ENCODE measurements at regions not wholly inside any gene's neighbourhood (a gene's known extent, or its start where the extent isn't known, plus 50 kb on each side); places are given as distances from the start of the nearest gene placed in this dataset.

DNA sequence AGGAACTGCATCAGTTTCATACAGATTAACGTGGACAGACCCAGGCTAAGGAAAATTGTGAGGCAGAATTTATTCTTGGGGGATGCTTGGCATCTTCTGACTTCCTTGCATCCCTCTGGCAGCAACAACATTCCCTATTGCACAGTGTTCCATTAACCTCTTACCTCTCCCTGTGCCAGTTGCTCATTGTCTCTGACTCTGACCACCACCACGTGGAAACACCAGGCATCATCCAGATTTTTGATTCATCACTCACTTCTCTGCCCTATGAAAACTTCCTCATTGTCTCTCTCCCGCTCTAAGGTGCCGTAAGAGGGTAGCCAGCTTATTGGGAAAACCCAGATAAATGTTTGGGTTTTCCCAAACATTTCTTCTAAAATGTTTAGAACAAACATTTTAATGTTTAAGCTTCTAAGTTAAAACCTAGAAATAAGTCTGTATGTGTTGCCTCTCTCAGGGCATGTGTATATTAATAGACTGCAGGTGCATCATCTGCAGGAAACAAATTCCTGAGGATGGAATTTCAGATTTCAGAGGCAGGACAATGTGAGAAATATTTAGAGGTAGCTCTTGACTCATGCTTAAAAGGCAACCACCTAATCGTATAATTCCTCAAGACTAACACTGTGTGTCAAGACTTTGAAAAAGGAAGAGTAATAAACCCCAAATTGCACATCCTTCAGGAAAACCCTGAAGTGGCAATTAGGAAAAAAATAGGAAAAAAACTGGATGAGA is 64.5 kb upstream of the SLC35F4 start:
- Histone ChIP-seq H3K27me3 (ENCODE audit: control insufficient read depth in 2 of 2, insufficient read depth in 2 of 2, low read length in 2 of 2) (no peaks in the 10 kb centered on the region), H3K27ac (ENCODE audit: extremely low read depth, low read depth, low read length) (no peak overlapping the region), H2AFZ (ENCODE audit: low read depth, low read length) (no peak overlapping the region), H3K4me2 (ENCODE audit: insufficient read depth, low read length) (no peak overlapping the region), H3K4me1 (replicated peaks in 1 of 2; ENCODE audit: control insufficient read depth in 2 of 2, insufficient read depth in 2 of 2, low read length in 2 of 2) (no peaks in the 10 kb centered on the region), H3K9ac (ENCODE audit: insufficient read depth in 1 of 2, low read depth in 2 of 2, low read length in 2 of 2) (no peak overlapping the region), H3K4me3 (no peak overlapping the region), H3K79me2 (ENCODE audit: control insufficient read depth, insufficient read depth, low read length) (no peaks in the 10 kb centered on the region), H3K9me3 (replicated peaks; ENCODE audit: control insufficient read depth, insufficient read depth, low read depth, low read length) (no peaks in the 10 kb centered on the region), H3K9me1 (ENCODE audit: control insufficient read depth, insufficient read depth, low read length) (no peaks in the 10 kb centered on the region), H4K20me1 (replicated peaks; ENCODE audit: control insufficient read depth, insufficient read depth, low read length) (no peaks in the 10 kb centered on the region), H3K36me3 (ENCODE audit: control insufficient read depth, insufficient read depth, low read length) (no peaks in the 10 kb centered on the region)
- ATAC-seq (no peak), DNase-seq (ENCODE audit: extremely low read depth in 1 of 4, low spot score in 3 of 4) (no peak), FAIRE-seq (no peak)
- ChIA-PET CTCF (ENCODE audit: low intra/inter-chr PET ratio) (no interaction called here), POLR2A (no interaction called here)
- WGBS (ENCODE audit: insufficient coverage, low coverage, missing lambda C conversion rate) = 0% methylated on average over 5 of the region's 5 CpGs
- no TSS peak for BruUV-seq (replicated peaks)
- in situ Hi-C loops (cut with MboI) = no loop called here
- intact Hi-C loops (cut with micrococcal nuclease) = no loop called here
- TF ChIP-seq CREB1 (IDR thresholded peaks at IDR 0.05) = no peak
- TF ChIP-seq CREB1 (CRISPR knock-in tag; IDR thresholded peaks at IDR 0.05) = no peak
- TF ChIP-seq, protein P1, sequence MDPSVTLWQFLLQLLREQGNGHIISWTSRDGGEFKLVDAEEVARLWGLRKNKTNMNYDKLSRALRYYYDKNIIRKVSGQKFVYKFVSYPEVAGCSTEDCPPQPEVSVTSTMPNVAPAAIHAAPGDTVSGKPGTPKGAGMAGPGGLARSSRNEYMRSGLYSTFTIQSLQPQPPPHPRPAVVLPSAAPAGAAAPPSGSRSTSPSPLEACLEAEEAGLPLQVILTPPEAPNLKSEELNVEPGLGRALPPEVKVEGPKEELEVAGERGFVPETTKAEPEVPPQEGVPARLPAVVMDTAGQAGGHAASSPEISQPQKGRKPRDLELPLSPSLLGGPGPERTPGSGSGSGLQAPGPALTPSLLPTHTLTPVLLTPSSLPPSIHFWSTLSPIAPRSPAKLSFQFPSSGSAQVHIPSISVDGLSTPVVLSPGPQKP (CRISPR knock-in tag; IDR thresholded peaks at IDR 0.05) = no peak
- TF ChIP-seq, protein P2, sequence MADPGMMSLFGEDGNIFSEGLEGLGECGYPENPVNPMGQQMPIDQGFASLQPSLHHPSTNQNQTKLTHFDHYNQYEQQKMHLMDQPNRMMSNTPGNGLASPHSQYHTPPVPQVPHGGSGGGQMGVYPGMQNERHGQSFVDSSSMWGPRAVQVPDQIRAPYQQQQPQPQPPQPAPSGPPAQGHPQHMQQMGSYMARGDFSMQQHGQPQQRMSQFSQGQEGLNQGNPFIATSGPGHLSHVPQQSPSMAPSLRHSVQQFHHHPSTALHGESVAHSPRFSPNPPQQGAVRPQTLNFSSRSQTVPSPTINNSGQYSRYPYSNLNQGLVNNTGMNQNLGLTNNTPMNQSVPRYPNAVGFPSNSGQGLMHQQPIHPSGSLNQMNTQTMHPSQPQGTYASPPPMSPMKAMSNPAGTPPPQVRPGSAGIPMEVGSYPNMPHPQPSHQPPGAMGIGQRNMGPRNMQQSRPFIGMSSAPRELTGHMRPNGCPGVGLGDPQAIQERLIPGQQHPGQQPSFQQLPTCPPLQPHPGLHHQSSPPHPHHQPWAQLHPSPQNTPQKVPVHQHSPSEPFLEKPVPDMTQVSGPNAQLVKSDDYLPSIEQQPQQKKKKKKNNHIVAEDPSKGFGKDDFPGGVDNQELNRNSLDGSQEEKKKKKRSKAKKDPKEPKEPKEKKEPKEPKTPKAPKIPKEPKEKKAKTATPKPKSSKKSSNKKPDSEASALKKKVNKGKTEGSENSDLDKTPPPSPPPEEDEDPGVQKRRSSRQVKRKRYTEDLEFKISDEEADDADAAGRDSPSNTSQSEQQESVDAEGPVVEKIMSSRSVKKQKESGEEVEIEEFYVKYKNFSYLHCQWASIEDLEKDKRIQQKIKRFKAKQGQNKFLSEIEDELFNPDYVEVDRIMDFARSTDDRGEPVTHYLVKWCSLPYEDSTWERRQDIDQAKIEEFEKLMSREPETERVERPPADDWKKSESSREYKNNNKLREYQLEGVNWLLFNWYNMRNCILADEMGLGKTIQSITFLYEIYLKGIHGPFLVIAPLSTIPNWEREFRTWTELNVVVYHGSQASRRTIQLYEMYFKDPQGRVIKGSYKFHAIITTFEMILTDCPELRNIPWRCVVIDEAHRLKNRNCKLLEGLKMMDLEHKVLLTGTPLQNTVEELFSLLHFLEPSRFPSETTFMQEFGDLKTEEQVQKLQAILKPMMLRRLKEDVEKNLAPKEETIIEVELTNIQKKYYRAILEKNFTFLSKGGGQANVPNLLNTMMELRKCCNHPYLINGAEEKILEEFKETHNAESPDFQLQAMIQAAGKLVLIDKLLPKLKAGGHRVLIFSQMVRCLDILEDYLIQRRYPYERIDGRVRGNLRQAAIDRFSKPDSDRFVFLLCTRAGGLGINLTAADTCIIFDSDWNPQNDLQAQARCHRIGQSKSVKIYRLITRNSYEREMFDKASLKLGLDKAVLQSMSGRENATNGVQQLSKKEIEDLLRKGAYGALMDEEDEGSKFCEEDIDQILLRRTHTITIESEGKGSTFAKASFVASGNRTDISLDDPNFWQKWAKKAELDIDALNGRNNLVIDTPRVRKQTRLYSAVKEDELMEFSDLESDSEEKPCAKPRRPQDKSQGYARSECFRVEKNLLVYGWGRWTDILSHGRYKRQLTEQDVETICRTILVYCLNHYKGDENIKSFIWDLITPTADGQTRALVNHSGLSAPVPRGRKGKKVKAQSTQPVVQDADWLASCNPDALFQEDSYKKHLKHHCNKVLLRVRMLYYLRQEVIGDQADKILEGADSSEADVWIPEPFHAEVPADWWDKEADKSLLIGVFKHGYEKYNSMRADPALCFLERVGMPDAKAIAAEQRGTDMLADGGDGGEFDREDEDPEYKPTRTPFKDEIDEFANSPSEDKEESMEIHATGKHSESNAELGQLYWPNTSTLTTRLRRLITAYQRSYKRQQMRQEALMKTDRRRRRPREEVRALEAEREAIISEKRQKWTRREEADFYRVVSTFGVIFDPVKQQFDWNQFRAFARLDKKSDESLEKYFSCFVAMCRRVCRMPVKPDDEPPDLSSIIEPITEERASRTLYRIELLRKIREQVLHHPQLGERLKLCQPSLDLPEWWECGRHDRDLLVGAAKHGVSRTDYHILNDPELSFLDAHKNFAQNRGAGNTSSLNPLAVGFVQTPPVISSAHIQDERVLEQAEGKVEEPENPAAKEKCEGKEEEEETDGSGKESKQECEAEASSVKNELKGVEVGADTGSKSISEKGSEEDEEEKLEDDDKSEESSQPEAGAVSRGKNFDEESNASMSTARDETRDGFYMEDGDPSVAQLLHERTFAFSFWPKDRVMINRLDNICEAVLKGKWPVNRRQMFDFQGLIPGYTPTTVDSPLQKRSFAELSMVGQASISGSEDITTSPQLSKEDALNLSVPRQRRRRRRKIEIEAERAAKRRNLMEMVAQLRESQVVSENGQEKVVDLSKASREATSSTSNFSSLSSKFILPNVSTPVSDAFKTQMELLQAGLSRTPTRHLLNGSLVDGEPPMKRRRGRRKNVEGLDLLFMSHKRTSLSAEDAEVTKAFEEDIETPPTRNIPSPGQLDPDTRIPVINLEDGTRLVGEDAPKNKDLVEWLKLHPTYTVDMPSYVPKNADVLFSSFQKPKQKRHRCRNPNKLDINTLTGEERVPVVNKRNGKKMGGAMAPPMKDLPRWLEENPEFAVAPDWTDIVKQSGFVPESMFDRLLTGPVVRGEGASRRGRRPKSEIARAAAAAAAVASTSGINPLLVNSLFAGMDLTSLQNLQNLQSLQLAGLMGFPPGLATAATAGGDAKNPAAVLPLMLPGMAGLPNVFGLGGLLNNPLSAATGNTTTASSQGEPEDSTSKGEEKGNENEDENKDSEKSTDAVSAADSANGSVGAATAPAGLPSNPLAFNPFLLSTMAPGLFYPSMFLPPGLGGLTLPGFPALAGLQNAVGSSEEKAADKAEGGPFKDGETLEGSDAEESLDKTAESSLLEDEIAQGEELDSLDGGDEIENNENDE (IDR thresholded peaks at IDR 0.05; ENCODE audit: low read depth, low read length) = no peak
- no peak for TF ChIP-seq MAZ (CRISPR knock-in tag; conservative IDR thresholded peaks at IDR 0.05 in 1 of 2, IDR thresholded peaks at IDR 0.05 in 1 of 2)
- no peak for TF ChIP-seq BRD9 (IDR thresholded peaks at IDR 0.05; ENCODE audit: low read depth, partially characterized antibody)
- TF ChIP-seq, protein P3, sequence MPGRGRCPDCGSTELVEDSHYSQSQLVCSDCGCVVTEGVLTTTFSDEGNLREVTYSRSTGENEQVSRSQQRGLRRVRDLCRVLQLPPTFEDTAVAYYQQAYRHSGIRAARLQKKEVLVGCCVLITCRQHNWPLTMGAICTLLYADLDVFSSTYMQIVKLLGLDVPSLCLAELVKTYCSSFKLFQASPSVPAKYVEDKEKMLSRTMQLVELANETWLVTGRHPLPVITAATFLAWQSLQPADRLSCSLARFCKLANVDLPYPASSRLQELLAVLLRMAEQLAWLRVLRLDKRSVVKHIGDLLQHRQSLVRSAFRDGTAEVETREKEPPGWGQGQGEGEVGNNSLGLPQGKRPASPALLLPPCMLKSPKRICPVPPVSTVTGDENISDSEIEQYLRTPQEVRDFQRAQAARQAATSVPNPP (IDR thresholded peaks at IDR 0.05; ENCODE audit: borderline replicate concordance, insufficient read depth, insufficient read length) = no peak
- no peak for TF ChIP-seq LCOR (CRISPR knock-in tag; IDR thresholded peaks at IDR 0.05)
- no peak for TF ChIP-seq MCM7 (IDR thresholded peaks at IDR 0.05)

Measured in K562 (cell line).